HG02852 (cell line): ENCODE measurements at regions not wholly inside any gene's neighbourhood (a gene's known extent, or its start where the extent isn't known, plus 50 kb on each side); places are given as distances from the start of the nearest gene placed in this dataset.
A peak's percentile ranks its signal among the peaks of the same experiment; 100 is the strongest.
"Not testable (repeated sequence)": the region's sequence is repeated elsewhere in the genome, so short reads cannot be mapped to it uniquely, and the experiment has no call there.

Experiments
- ATAC-seq: cut with Tn5 transposase; IDR thresholded peaks from one replicate; pipeline ENCODE4 v1.9.1; 2021; ENCODE audit warnings: mild to moderate bottlenecking, moderate library complexity; ENCODE audit not compliant: unreplicated experiment

GRCh38 chr14:106651016-106651415 is 1124.6 kb downstream of the TMEM121 start:
- ATAC-seq: no peak

- ATAC-seq: no peak
Measured at GRCh38 chr14:106652494-106652893, 1126.1 kb downstream of the TMEM121 start.

GRCh38 chr14:106657460-106657859 is 1131.1 kb downstream of the TMEM121 start:
- no peak for ATAC-seq

GRCh38 chr14:106658066-106658860 is 1131.9 kb downstream of the TMEM121 start:
- ATAC-seq: not testable (repeated sequence)

GRCh38 chr14:106661561-106661960 is 1135.2 kb downstream of the TMEM121 start:
- not testable (repeated sequence) for ATAC-seq

- ATAC-seq: no peak
Measured at GRCh38 chr14:106662936-106663550, 1136.7 kb downstream of the TMEM121 start.

- not testable (repeated sequence) for ATAC-seq
Measured at GRCh38 chr14:106663805-106664410, 1137.5 kb downstream of the TMEM121 start.

- ATAC-seq: no peak
Measured at GRCh38 chr14:106665814-106666213, 1139.4 kb downstream of the TMEM121 start.

- no peak for ATAC-seq
Measured at GRCh38 chr14:106666341-106666740, 1140.0 kb downstream of the TMEM121 start.

- no peak for ATAC-seq
Measured at GRCh38 chr14:106670011-106670410, 1143.6 kb downstream of the TMEM121 start.

- ATAC-seq: not testable (repeated sequence)
Measured at GRCh38 chr14:106674093-106674492, 1147.7 kb downstream of the TMEM121 start.

- ATAC-seq: not testable (repeated sequence)
Measured at GRCh38 chr14:106674509-106675125, 1148.2 kb downstream of the TMEM121 start.

- ATAC-seq: not testable (repeated sequence)
Measured at GRCh38 chr14:106675716-106676115, 1149.3 kb downstream of the TMEM121 start.

GRCh38 chr14:106679776-106680175 is 1153.4 kb downstream of the TMEM121 start:
- ATAC-seq: no peak

- ATAC-seq: no peak
Measured at GRCh38 chr14:106681161-106681560, 1154.8 kb downstream of the TMEM121 start.

GRCh38 chr14:106681568-106681967 is 1155.2 kb downstream of the TMEM121 start:
- ATAC-seq: no peak

- ATAC-seq: no peak
Measured at GRCh38 chr14:106683631-106684030, 1157.2 kb downstream of the TMEM121 start.

- no peak for ATAC-seq
Measured at GRCh38 chr14:106686533-106686932, 1160.2 kb downstream of the TMEM121 start.

GRCh38 chr14:106690333-106690891 is 1164.0 kb downstream of the TMEM121 start:
- no peak for ATAC-seq

GRCh38 chr14:106691601-106692291 is 1165.4 kb downstream of the TMEM121 start:
- ATAC-seq: peak; percentile 48
